Activated CD4-positive, alpha-beta memory T cell treated with anti-CD3 and anti-CD28 coated beads, Interleukin-2, amount 10 ng/mL, durations not matched to agents 7 days and 5 days (primary cell): ENCODE measurements at regions not wholly inside any gene's neighbourhood (a gene's known extent, or its start where the extent isn't known, plus 50 kb on each side); places are given as distances from the start of the nearest gene placed in this dataset.
"Not testable (repeated sequence)": the region's sequence is repeated elsewhere in the genome, so short reads cannot be mapped to it uniquely, and the experiment has no call there.

ENCODE experiments used
- CTCF ChIA-PET: fragments of 350-600 bp; sonication (Branson Sonifier 250); formaldehyde crosslinking; loops from one replicate; lab custom pipeline; 2021; ENCODE audit warnings: antibody characterized with exemption, inconsistent platforms; lab: Charles Lee
- POLR2A ChIA-PET: fragments of 350-600 bp; sonication (Branson Sonifier 250); formaldehyde crosslinking; loops from one replicate; lab custom pipeline; 2021; ENCODE audit warnings: antibody characterized with exemption; lab: Charles Lee
- DNase-seq: peaks from one replicate; pipeline ENCODE4 v3.0.0-alpha.2; 2020
- H3K27ac Mint-ChIP-seq: one replicate; pipeline ENCODE4 v1.8.0; 2021; ENCODE audit warnings: mild to moderate bottlenecking, mixed read lengths
- H3K27me3 Mint-ChIP-seq: one replicate; pipeline ENCODE4 v1.8.0; 2021; ENCODE audit warnings: mixed read lengths
- H3K36me3 Mint-ChIP-seq: one replicate; pipeline ENCODE4 v1.8.0; 2021; ENCODE audit warnings: low read depth, mixed read lengths
- H3K4me1 Mint-ChIP-seq: one replicate; pipeline ENCODE4 v1.8.0; 2021; ENCODE audit warnings: mixed read lengths
- H3K4me3 Mint-ChIP-seq: one replicate; pipeline ENCODE4 v1.8.0; 2021; ENCODE audit warnings: mild to moderate bottlenecking, mixed read lengths
- H3K9me3 Mint-ChIP-seq: one replicate; pipeline ENCODE4 v1.8.0; 2021; ENCODE audit warnings: mixed read lengths

- DNase-seq: no peak
Observed at GRCh38 chr7:106452031-106452851, 167.5 kb upstream of the NAMPT start.

DNA sequence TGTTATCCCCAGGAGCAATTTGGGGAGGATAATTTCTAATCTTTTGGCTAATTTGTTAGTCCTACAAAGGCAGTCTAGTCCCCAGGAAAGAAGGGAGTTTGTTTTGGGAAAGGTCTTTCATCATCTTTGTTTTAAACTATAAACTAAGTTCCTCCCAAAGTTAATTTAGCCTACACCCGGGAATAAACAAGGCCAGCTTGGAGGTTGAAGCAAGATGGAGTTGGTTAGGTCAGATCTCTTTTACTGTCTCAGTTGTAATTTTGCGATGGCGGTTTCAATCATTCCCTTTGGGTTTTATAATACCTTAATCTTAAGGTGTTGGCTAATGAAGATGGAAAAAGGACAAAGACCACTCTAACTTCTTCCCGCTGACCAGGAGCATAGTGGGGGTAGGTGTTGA lies 166.4 kb upstream of the NAMPT start:
- ChIA-PET CTCF (no interaction called here), POLR2A (no interaction called here)
- Mint-ChIP-seq H3K9me3 (peaks cover 15% of the 10 kb centered on the region), H3K27ac (no peak overlapping the region), H3K36me3 (no peaks in the 10 kb centered on the region), H3K27me3 (no peaks in the 10 kb centered on the region), H3K4me1 (no peaks in the 10 kb centered on the region), H3K4me3 (no peak overlapping the region)
- no peak for DNase-seq

More at GRCh38 chr7:106452031-106452851, 167.5 kb upstream of the NAMPT start:
- Mint-ChIP-seq H3K9me3 (peaks cover 15% of the 10 kb centered on the region), H3K27ac (no peak overlapping the region), H3K27me3 (no peaks in the 10 kb centered on the region), H3K4me3 (no peak overlapping the region), H3K36me3 (no peaks in the 10 kb centered on the region), H3K4me1 (no peaks in the 10 kb centered on the region)
- POLR2A ChIA-PET: no interaction called here
- CTCF ChIA-PET: interaction anchor here (0.5 kb wide), 1 partner anchor 50 kb away, joined by 3 read pairs; no protein-coding TSS in a partner anchor

DNA sequence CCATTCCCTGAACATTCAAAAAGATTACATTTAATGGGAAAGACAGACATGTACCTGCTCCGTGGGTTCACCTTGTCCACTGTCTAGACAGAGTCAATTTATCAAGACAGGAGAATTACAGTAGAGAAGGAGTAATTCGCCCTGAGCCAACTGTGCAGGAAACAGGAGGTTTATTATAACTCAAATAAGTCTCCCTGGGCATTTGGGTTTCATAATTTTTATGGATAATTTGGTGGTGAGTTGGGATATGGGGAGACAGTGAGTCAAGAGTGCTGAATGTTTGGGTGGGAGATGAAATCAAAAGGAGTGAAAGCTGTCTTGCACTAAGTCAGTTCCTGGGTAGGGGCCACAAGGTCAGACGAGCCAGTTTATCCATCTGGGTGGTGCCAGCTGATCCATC lies 165.9 kb upstream of the NAMPT start:
- no peaks in the 10 kb centered on the region for H3K4me1 Mint-ChIP-seq
- DNase-seq: no peak
- peaks cover 2% of the 10 kb centered on the region for H3K27me3 Mint-ChIP-seq
- ChIA-PET CTCF (no interaction called here), POLR2A (no interaction called here)
- no peak overlapping the region for H3K4me3 Mint-ChIP-seq
- no peaks in the 10 kb centered on the region for H3K36me3 Mint-ChIP-seq
- peaks cover 15% of the 10 kb centered on the region for H3K9me3 Mint-ChIP-seq
- no peak overlapping the region for H3K27ac Mint-ChIP-seq

DNA sequence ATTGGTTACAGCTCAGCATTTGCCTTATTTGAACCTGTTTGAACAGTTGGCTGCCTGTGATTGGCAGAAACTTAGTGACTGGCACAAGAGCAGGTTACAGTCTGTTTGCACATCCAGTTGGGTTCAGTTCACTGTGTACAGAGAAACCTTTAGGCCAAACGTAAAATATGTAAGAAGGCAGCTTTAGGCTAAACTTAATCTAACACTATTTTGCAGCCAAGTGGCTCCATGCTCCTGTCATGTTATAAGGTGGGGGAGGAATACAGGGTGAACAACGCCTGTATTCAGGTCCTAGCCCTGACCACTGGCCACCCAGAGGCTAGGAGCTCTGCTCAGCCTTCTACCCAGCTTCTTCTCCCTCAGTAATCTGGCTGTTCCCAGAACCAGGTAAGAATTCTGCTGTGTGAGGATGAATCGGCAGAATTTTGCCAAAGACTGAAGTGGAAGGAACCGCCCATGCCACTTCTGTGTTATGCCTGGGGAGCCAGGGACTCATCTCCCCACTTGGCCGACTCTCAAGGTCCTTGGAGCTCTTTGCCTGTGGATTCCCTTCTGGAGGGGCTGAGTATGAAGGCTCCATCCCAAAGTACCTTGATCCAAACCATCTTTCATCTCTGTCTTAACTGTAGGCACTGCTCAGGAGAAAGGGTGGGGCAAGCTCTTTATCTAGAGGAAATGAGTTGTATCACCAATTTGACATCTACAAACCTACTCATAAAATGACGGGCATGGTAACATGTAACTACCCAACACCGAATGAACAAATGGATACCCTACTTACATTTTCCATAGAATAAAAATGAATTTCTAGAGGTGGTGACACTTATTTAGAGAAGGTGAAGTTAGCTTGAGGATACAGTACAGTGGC lies 164.4 kb upstream of the NAMPT start:
- Mint-ChIP-seq H3K4me1 (no peaks in the 10 kb centered on the region), H3K9me3 (peaks cover 15% of the 10 kb centered on the region), H3K36me3 (no peaks in the 10 kb centered on the region), H3K27ac (no peak overlapping the region), H3K4me3 (no peak overlapping the region), H3K27me3 (peaks cover 8% of the 10 kb centered on the region)
- ChIA-PET POLR2A (no interaction called here), CTCF (interaction anchor here (0.9 kb wide), 1 partner anchor 13 kb away, joined by 3 read pairs; no protein-coding TSS in a partner anchor)
- DNase-seq: no peak

- Mint-ChIP-seq H3K9me3 (peaks cover 15% of the 10 kb centered on the region), H3K27ac (no peak overlapping the region), H3K4me1 (no peaks in the 10 kb centered on the region), H3K36me3 (no peaks in the 10 kb centered on the region), H3K27me3 (peaks cover 8% of the 10 kb centered on the region), H3K4me3 (no peak overlapping the region)
- POLR2A ChIA-PET: no interaction called here
- CTCF ChIA-PET: interaction anchor here (0.9 kb wide), 1 partner anchor 14 kb away, joined by 3 read pairs; no protein-coding TSS in a partner anchor
- no peak for DNase-seq
Observed at GRCh38 chr7:106448346-106448991, 163.7 kb upstream of the NAMPT start.

- POLR2A ChIA-PET: no interaction called here
Observed at GRCh38 chr7:106447318-106447847, 162.6 kb upstream of the NAMPT start.

DNA sequence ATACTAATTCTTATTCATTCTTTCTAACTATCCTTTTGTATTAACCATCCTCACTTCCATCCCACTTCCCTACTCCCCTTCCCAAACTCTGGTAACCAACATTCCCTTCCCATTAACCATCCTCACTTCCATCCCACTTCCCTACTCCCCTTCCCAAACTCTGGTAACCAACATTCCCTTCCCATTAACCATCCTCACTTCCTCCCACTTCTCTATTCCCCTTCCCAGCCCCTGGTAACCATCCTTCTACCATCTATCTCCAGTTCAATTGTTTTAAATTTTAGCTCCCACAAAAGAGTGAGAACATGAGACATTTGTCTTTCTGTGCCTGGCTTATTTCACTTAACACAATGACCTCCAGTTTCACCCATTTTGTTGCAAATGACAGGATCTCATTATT lies 160.6 kb upstream of the NAMPT start:
- H3K27ac Mint-ChIP-seq, H3K9me3 Mint-ChIP-seq, DNase-seq, CTCF ChIA-PET, H3K36me3 Mint-ChIP-seq, H3K4me1 Mint-ChIP-seq, POLR2A ChIA-PET, H3K4me3 Mint-ChIP-seq: not testable (repeated sequence)
- peaks cover 13% of the 10 kb centered on the region for H3K27me3 Mint-ChIP-seq

More at GRCh38 chr7:106447318-106447847, 162.6 kb upstream of the NAMPT start:
- H3K27me3 Mint-ChIP-seq: peaks cover 13% of the 10 kb centered on the region
- peaks cover under 1% of the 10 kb centered on the region for H3K4me1 Mint-ChIP-seq
- DNase-seq: no peak
- no peak overlapping the region for H3K4me3 Mint-ChIP-seq
- CTCF ChIA-PET: interaction anchor here (0.6 kb wide), 1 partner anchor 15 kb away, joined by 3 read pairs; no protein-coding TSS in a partner anchor
- peaks cover 12% of the 10 kb centered on the region for H3K9me3 Mint-ChIP-seq
- H3K36me3 Mint-ChIP-seq: no peaks in the 10 kb centered on the region
- no peak overlapping the region for H3K27ac Mint-ChIP-seq

- H3K9me3 Mint-ChIP-seq: no peaks in the 10 kb centered on the region
- POLR2A ChIA-PET: no interaction called here
- no peak overlapping the region for H3K4me3 Mint-ChIP-seq
- CTCF ChIA-PET: no interaction called here
- peaks cover 17% of the 10 kb centered on the region for H3K27me3 Mint-ChIP-seq
- no peaks in the 10 kb centered on the region for H3K36me3 Mint-ChIP-seq
- no peak for DNase-seq
- H3K4me1 Mint-ChIP-seq: peaks cover 2% of the 10 kb centered on the region
- no peak overlapping the region for H3K27ac Mint-ChIP-seq
Observed at GRCh38 chr7:106444068-106444655, 159.4 kb upstream of the NAMPT start.

DNA sequence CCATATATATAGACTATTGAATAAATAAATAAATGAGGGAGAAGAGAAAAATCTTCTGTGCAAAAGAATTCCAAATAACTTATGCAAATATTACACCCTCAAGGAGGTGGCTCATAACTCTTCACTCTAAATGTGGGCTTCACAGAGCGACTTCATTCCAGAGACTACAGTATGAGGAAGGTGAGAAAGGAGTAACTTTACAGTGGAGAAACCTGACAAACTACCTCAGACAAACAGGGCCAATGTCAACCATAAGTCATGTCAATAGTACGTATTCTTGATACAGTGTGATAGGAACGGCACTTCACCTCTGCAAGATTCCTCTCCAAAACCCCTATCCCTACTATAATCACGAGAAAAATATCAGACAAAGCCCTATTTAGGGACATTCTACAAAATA lies 158.4 kb upstream of the NAMPT start:
- no peak for DNase-seq
- H3K36me3 Mint-ChIP-seq: no peaks in the 10 kb centered on the region
- H3K9me3 Mint-ChIP-seq: no peaks in the 10 kb centered on the region
- H3K4me1 Mint-ChIP-seq: peaks cover 2% of the 10 kb centered on the region
- CTCF ChIA-PET: no interaction called here
- no peak overlapping the region for H3K4me3 Mint-ChIP-seq
- POLR2A ChIA-PET: no interaction called here
- H3K27ac Mint-ChIP-seq: no peak overlapping the region
- H3K27me3 Mint-ChIP-seq: peaks cover 18% of the 10 kb centered on the region

- no peaks in the 10 kb centered on the region for H3K36me3 Mint-ChIP-seq
- no peaks in the 10 kb centered on the region for H3K9me3 Mint-ChIP-seq
- H3K27ac Mint-ChIP-seq: no peak overlapping the region
- peaks cover 2% of the 10 kb centered on the region for H3K4me1 Mint-ChIP-seq
- H3K27me3 Mint-ChIP-seq: peaks cover 18% of the 10 kb centered on the region
- ChIA-PET POLR2A (no interaction called here), CTCF (no interaction called here)
- no peak overlapping the region for H3K4me3 Mint-ChIP-seq
- no peak for DNase-seq
Observed at GRCh38 chr7:106442476-106442875, 157.7 kb upstream of the NAMPT start.

DNA sequence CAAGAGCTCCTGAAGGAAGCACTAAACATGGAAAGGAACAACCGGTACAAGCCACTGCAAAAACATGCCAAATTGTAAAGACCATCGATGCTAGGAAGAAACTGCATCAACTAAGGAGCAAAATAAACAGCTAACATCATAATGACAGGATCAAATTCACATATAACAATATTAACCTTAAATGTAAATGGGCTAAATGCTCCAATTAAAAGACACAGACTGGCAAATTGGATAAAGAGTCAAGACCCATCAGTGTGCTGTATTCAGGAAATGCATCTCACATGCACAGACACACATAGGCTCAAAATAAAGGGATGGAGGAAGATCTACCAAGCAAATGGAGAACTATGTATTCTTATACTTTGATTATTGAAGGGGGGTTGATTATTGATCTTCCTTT lies 156.6 kb upstream of the NAMPT start:
- H3K9me3 Mint-ChIP-seq, POLR2A ChIA-PET, CTCF ChIA-PET, H3K4me3 Mint-ChIP-seq, DNase-seq, H3K27ac Mint-ChIP-seq, H3K4me1 Mint-ChIP-seq, H3K36me3 Mint-ChIP-seq: not testable (repeated sequence)
- peaks cover 20% of the 10 kb centered on the region for H3K27me3 Mint-ChIP-seq

- H3K27ac Mint-ChIP-seq, POLR2A ChIA-PET, H3K4me3 Mint-ChIP-seq, H3K36me3 Mint-ChIP-seq, H3K27me3 Mint-ChIP-seq, CTCF ChIA-PET, H3K9me3 Mint-ChIP-seq, DNase-seq, H3K4me1 Mint-ChIP-seq: not testable (repeated sequence)
Observed at GRCh38 chr7:106436933-106437332, 152.2 kb upstream of the NAMPT start.
